NCI-H2107 treated with DMSO at 0.1 percent for 48 hours (cell line): ENCODE measurements at regions not wholly inside any gene's neighbourhood (a gene's known extent, or its start where the extent isn't known, plus 50 kb on each side); places are given as distances from the start of the nearest gene placed in this dataset.
"Not testable (repeated sequence)": the region's sequence is repeated elsewhere in the genome, so short reads cannot be mapped to it uniquely, and the experiment has no call there.

Experiments used
- DNase-seq: peaks from one replicate; lab custom pipeline; 2025; ENCODE audit not compliant: unreplicated experiment; lab: John Stamatoyannopoulos, UW

GRCh38 chr13:80955501-80955900, 614.6 kb upstream of the SPRY2 start:
- no peak for DNase-seq

- DNase-seq = no peak
Observed at GRCh38 chr13:80952158-80952557, 611.2 kb upstream of the SPRY2 start.

GRCh38 chr13:80946008-80946802, 605.3 kb upstream of the SPRY2 start:
- DNase-seq = no peak

GRCh38 chr13:80945328-80945727, 604.4 kb upstream of the SPRY2 start:
- DNase-seq = no peak

GRCh38 chr13:80939581-80939980, 598.7 kb upstream of the SPRY2 start:
- no peak for DNase-seq

GRCh38 chr13:80931766-80932165, 590.8 kb upstream of the SPRY2 start:
- no peak for DNase-seq

GRCh38 chr13:80931118-80931517, 590.2 kb upstream of the SPRY2 start:
- DNase-seq = no peak

GRCh38 chr13:80928241-80928640, 587.3 kb upstream of the SPRY2 start:
- no peak for DNase-seq

GRCh38 chr13:80926024-80926423, 585.1 kb upstream of the SPRY2 start:
- DNase-seq = not testable (repeated sequence)

GRCh38 chr13:80924596-80924995, 583.7 kb upstream of the SPRY2 start:
- no peak for DNase-seq

- DNase-seq = no peak
Observed at GRCh38 chr13:80923907-80924306, 583.0 kb upstream of the SPRY2 start.

GRCh38 chr13:80921971-80922370, 581.0 kb upstream of the SPRY2 start:
- no peak for DNase-seq

- no peak for DNase-seq
Observed at GRCh38 chr13:80921541-80921940, 580.6 kb upstream of the SPRY2 start.

- DNase-seq = no peak
Observed at GRCh38 chr13:80906860-80907259, 565.9 kb upstream of the SPRY2 start.

GRCh38 chr13:80904386-80904785, 563.5 kb upstream of the SPRY2 start:
- no peak for DNase-seq

- no peak for DNase-seq
Observed at GRCh38 chr13:80903911-80904310, 563.0 kb upstream of the SPRY2 start.

GRCh38 chr13:80901530-80901929, 560.6 kb upstream of the SPRY2 start:
- no peak for DNase-seq

- DNase-seq = no peak
Observed at GRCh38 chr13:80901111-80901510, 560.2 kb upstream of the SPRY2 start.

GRCh38 chr13:80900561-80900960, 559.6 kb upstream of the SPRY2 start:
- DNase-seq = no peak

GRCh38 chr13:80897641-80898040, 556.7 kb upstream of the SPRY2 start:
- not testable (repeated sequence) for DNase-seq

- no peak for DNase-seq
Observed at GRCh38 chr13:80894917-80895316, 554.0 kb upstream of the SPRY2 start.

- no peak for DNase-seq
Observed at GRCh38 chr13:80889829-80890228, 548.9 kb upstream of the SPRY2 start.

- DNase-seq = no peak
Observed at GRCh38 chr13:80888390-80888789, 547.5 kb upstream of the SPRY2 start.
